ENCODE measurements at regions not wholly inside any gene's neighbourhood (a gene's known extent, or its start where the extent isn't known, plus 50 kb on each side); places are given as distances from the start of the nearest gene placed in this dataset.

DNA sequence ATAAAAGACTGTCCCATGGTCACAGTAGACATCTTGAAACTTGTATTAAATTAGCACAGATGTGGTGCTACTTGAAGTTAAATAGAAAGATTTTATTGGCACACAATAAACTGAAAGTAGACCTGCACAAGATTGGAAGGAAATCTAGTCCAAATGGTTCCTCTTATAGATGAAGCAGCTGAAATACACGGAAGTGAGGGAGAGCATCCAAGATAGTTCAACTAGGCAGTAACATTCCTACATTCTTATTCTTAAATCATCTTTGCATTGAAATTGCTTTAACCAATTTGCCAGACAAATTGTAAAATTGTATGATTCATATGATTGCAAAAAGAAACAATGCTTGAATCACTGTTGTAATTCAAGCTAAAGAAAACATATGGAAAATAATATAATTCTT is 87.6 kb upstream of the VCX3B start:
- Histone ChIP-seq H4K20me1 (ENCODE audit: insufficient read depth, poor library complexity, severe bottlenecking) (no peaks in the 10 kb centered on the region), H3K79me2 (no peaks in the 10 kb centered on the region), H2AFZ (no peak overlapping the region), H3K27ac (no peak overlapping the region), H3K4me3 (no peak overlapping the region), H3K27me3 (no peaks in the 10 kb centered on the region), H3K4me2 (no peak overlapping the region), H3K9me2 (replicated peaks; ENCODE audit: insufficient read depth) (no peaks in the 10 kb centered on the region), H3K9me3 (ENCODE audit: low read depth) (no peaks in the 10 kb centered on the region), H3K36me3 (replicated peaks; ENCODE audit: insufficient read depth, low read depth) (no peaks in the 10 kb centered on the region), H3K4me1 (ENCODE audit: insufficient read depth) (no peaks in the 10 kb centered on the region)
- WGBS (ENCODE audit: low lambda C conversion rate, missing lambda C conversion rate), result 62% methylated on average over 1 of the region's 1 CpG
- no peak for DNase-seq (ENCODE audit: low spot score)
- TF ChIP-seq, protein P1, sequence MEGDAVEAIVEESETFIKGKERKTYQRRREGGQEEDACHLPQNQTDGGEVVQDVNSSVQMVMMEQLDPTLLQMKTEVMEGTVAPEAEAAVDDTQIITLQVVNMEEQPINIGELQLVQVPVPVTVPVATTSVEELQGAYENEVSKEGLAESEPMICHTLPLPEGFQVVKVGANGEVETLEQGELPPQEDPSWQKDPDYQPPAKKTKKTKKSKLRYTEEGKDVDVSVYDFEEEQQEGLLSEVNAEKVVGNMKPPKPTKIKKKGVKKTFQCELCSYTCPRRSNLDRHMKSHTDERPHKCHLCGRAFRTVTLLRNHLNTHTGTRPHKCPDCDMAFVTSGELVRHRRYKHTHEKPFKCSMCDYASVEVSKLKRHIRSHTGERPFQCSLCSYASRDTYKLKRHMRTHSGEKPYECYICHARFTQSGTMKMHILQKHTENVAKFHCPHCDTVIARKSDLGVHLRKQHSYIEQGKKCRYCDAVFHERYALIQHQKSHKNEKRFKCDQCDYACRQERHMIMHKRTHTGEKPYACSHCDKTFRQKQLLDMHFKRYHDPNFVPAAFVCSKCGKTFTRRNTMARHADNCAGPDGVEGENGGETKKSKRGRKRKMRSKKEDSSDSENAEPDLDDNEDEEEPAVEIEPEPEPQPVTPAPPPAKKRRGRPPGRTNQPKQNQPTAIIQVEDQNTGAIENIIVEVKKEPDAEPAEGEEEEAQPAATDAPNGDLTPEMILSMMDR (IDR thresholded peaks at IDR 0.05; ENCODE audit: poor library complexity), result no peak
- TF ChIP-seq EZH2phosphoT487 (IDR thresholded peaks at IDR 0.05; ENCODE audit: low read depth, severe bottlenecking, unreplicated experiment) (no peak), EZH2 (IDR thresholded peaks at IDR 0.05; ENCODE audit: borderline replicate concordance) (no peak)

DNA sequence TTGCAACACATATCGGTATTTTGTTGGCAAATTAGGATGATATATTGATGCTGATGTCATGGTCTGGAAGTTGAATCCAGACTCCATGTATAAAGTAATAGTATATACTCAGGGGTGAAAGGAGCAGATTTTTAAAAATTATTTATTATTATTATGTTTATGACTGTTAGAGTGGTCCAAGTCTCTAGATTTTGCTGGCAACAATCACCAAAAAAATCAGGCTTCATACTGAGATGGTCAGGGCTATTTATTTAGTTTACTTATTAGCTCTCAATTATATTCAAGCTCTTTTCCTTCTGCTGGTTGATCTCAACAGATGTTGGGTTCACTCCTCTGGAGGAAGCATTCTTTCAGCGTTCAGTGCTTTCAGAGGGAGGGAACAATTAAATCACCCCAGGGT is 73.9 kb upstream of the VCX3B start:
- no peaks in the 10 kb centered on the region for H3K27me3 ChIP-seq
- WGBS (ENCODE audit: low lambda C conversion rate, missing lambda C conversion rate), result 74% methylated on average over 2 of the region's 2 CpGs
- H3K27ac ChIP-seq, result no peak overlapping the region
- H3K9me3 ChIP-seq (ENCODE audit: low read depth), result no peaks in the 10 kb centered on the region
- no peaks in the 10 kb centered on the region for H4K20me1 ChIP-seq (ENCODE audit: insufficient read depth, poor library complexity, severe bottlenecking)
- no peaks in the 10 kb centered on the region for H3K9me2 ChIP-seq (replicated peaks; ENCODE audit: insufficient read depth)
- H3K36me3 ChIP-seq (replicated peaks; ENCODE audit: insufficient read depth, low read depth), result no peaks in the 10 kb centered on the region
- DNase-seq (ENCODE audit: low spot score), result no peak
- H3K4me2 ChIP-seq, result no peak overlapping the region
- H2AFZ ChIP-seq, result no peak overlapping the region
- H3K79me2 ChIP-seq, result no peaks in the 10 kb centered on the region
- H3K4me3 ChIP-seq, result no peak overlapping the region
- no peaks in the 10 kb centered on the region for H3K4me1 ChIP-seq (ENCODE audit: insufficient read depth)
- TF ChIP-seq EZH2 (IDR thresholded peaks at IDR 0.05; ENCODE audit: borderline replicate concordance) (no peak), EZH2phosphoT487 (IDR thresholded peaks at IDR 0.05; ENCODE audit: low read depth, severe bottlenecking, unreplicated experiment) (no peak)
- TF ChIP-seq, protein P1 (IDR thresholded peaks at IDR 0.05; ENCODE audit: poor library complexity), result no peak

DNA sequence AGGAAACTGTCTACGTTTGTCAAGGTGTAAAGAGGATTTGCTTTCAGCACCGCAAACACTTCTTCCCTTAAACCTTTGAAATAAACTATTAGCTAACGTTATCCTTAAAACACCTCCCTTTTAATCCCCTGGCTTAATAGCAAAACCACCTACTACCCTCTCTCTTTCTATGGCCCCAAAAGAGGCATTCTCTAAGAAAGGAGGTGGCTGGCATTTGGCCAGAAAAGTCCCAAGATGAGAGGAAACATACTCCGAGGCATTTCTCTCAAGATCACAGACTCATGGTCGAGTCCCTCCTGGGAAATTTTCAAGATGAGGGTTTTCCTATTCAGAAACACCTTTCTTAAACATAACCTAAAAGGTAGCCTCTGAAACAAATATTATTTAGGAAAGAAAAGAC is 60.6 kb upstream of the VCX3B start:
- H3K9me2 ChIP-seq (replicated peaks; ENCODE audit: insufficient read depth), result no peaks in the 10 kb centered on the region
- H3K27ac ChIP-seq, result no peak overlapping the region
- no peaks in the 10 kb centered on the region for H3K79me2 ChIP-seq
- DNase-seq (ENCODE audit: low spot score), result no peak
- 49% methylated on average over 5 of the region's 5 CpGs for WGBS (ENCODE audit: low lambda C conversion rate, missing lambda C conversion rate)
- H3K36me3 ChIP-seq (replicated peaks; ENCODE audit: insufficient read depth, low read depth), result no peaks in the 10 kb centered on the region
- no peak overlapping the region for H3K4me2 ChIP-seq
- H3K27me3 ChIP-seq, result no peaks in the 10 kb centered on the region
- peaks cover 2% of the 10 kb centered on the region for H3K4me1 ChIP-seq (ENCODE audit: insufficient read depth)
- no peaks in the 10 kb centered on the region for H4K20me1 ChIP-seq (ENCODE audit: insufficient read depth, poor library complexity, severe bottlenecking)
- no peak overlapping the region for H2AFZ ChIP-seq
- TF ChIP-seq EZH2 (IDR thresholded peaks at IDR 0.05; ENCODE audit: borderline replicate concordance) (no peak), EZH2phosphoT487 (IDR thresholded peaks at IDR 0.05; ENCODE audit: low read depth, severe bottlenecking, unreplicated experiment) (no peak)
- TF ChIP-seq, protein P1 (IDR thresholded peaks at IDR 0.05; ENCODE audit: poor library complexity), result no peak
- H3K9me3 ChIP-seq (ENCODE audit: low read depth), result no peaks in the 10 kb centered on the region
- H3K4me3 ChIP-seq, result no peak overlapping the region

- H3K79me2 ChIP-seq, result no peaks in the 10 kb centered on the region
- no peak overlapping the region for H2AFZ ChIP-seq
- no peak for DNase-seq (ENCODE audit: low spot score)
- no peaks in the 10 kb centered on the region for H3K27me3 ChIP-seq
- no peak overlapping the region for H3K27ac ChIP-seq
- TF ChIP-seq, protein P1 (IDR thresholded peaks at IDR 0.05; ENCODE audit: poor library complexity), result no peak
- no peak for TF ChIP-seq EZH2phosphoT487 (IDR thresholded peaks at IDR 0.05; ENCODE audit: low read depth, severe bottlenecking, unreplicated experiment)
- TF ChIP-seq EZH2 (IDR thresholded peaks at IDR 0.05; ENCODE audit: borderline replicate concordance), result no peak
- H3K4me3 ChIP-seq, result no peak overlapping the region
- H3K36me3 ChIP-seq (replicated peaks; ENCODE audit: insufficient read depth, low read depth), result no peaks in the 10 kb centered on the region
- H3K9me3 ChIP-seq (ENCODE audit: low read depth), result no peaks in the 10 kb centered on the region
- H3K4me2 ChIP-seq, result no peak overlapping the region
- H3K4me1 ChIP-seq (ENCODE audit: insufficient read depth), result peaks cover 2% of the 10 kb centered on the region
- H3K9me2 ChIP-seq (replicated peaks; ENCODE audit: insufficient read depth), result no peaks in the 10 kb centered on the region
- 51% methylated on average over 6 of the region's 6 CpGs for WGBS (ENCODE audit: low lambda C conversion rate, missing lambda C conversion rate)
- no peaks in the 10 kb centered on the region for H4K20me1 ChIP-seq (ENCODE audit: insufficient read depth, poor library complexity, severe bottlenecking)
These were observed 60.2 kb upstream of the VCX3B start for GRCh38 chrX:8404471-8404870.
